GM12878 (cell line): ENCODE measurements at regions not wholly inside any gene's neighbourhood (a gene's known extent, or its start where the extent isn't known, plus 50 kb on each side); places are given as distances from the start of the nearest gene placed in this dataset.

ENCODE experiments used
- ATAC-seq: fragments of 200-7000 bp; cut with Tn5 transposase; 3 replicates; pipeline ENCODE4 v1.9.1; 2020; ENCODE audit warnings: mild to moderate bottlenecking, moderate library complexity
- BruUV-seq: library from RNA; stranded (reverse); fragments of 400-500 nt; replicated peaks from 2 replicates; lab custom pipeline; 2021; lab: Mats Ljungman, UMichigan
- CTCF ChIA-PET: fragments of 300-600 bp; sonication (Branson Sonifier 250); formaldehyde crosslinking; extraction: SDS; loops from one replicate; lab custom pipeline; 2021; ENCODE audit warnings: inconsistent platforms; lab: Yijun Ruan, JAX
- POLR2A ChIA-PET: fragments of 350-600 bp; formaldehyde crosslinking; extraction: SDS; loops from one replicate; lab custom pipeline; 2021; ENCODE audit warnings: inconsistent platforms; lab: Charles Lee
- RAD21 ChIA-PET: fragments of 300-600 bp; sonication (Branson Sonifier 250); formaldehyde crosslinking; loops from one replicate; lab custom pipeline; 2023; ENCODE audit warnings: antibody characterized with exemption; ENCODE audit not compliant: unreplicated experiment; lab: Charles Lee
- SMC1A ChIA-PET: fragments of 300-600 bp; sonication (Branson Sonifier 250); formaldehyde crosslinking; loops from one replicate; lab custom pipeline; 2023; ENCODE audit not compliant: unreplicated experiment, uncharacterized antibody; lab: Charles Lee
- DNase-seq: peaks from one replicate; pipeline ENCODE4 v3.0.0-alpha.2; 2011; ENCODE audit warnings: low read depth, low spot score
- FAIRE-seq: peaks from 3 replicates; lab custom pipeline; 2011; peaks lifted over from hg19 to GRCh38; lab: Jason Lieb, UNC
- H2AFZ ChIP-seq: 2 replicates; pipeline ENCODE4 v1.6.0; 2011; ENCODE audit warnings: low read depth, low read length, control low read depth; ENCODE audit not compliant: control insufficient read depth
- H3K27ac ChIP-seq: 2 replicates; pipeline ENCODE4 v1.5.1; 2011; ENCODE audit warnings: control low read depth; ENCODE audit not compliant: control insufficient read depth, insufficient read depth
- H3K27me3 ChIP-seq, 2 experiments: replicated peaks in 1 of 2; 2 replicates each; pipeline versions ENCODE4 v1.6.0 to v1.6.1; 2011; ENCODE audit warnings: low read length in 1 of 2; ENCODE audit not compliant: control insufficient read depth in 2 of 2, insufficient read depth in 2 of 2
- H3K36me3 ChIP-seq, 2 experiments: 2 replicates each; pipeline ENCODE4 v1.5.1; 2011; ENCODE audit warnings: low read length in 1 of 2; ENCODE audit not compliant: control insufficient read depth in 2 of 2, insufficient read depth in 2 of 2
- H3K4me1 ChIP-seq: 2 replicates; pipeline ENCODE4 v1.6.1; 2011; ENCODE audit warnings: mild to moderate bottlenecking, low read length, moderate library complexity, mixed read lengths; ENCODE audit not compliant: control insufficient read depth, insufficient read depth
- H3K4me2 ChIP-seq: 2 replicates; pipeline ENCODE4 v1.6.0; 2011; ENCODE audit warnings: control low read depth; ENCODE audit not compliant: control insufficient read depth, insufficient read depth
- H3K4me3 ChIP-seq: fragments of 200-600 bp; sonication (generic); 2 replicates; pipeline ENCODE4 v1.5.1; 2016
- H3K79me2 ChIP-seq: 2 replicates; pipeline ENCODE4 v1.6.0; 2011; ENCODE audit warnings: low read length; ENCODE audit not compliant: control insufficient read depth, insufficient read depth
- H3K9ac ChIP-seq: 2 replicates; pipeline ENCODE4 v1.8.0; 2011; ENCODE audit warnings: low read length, control low read depth, mixed read lengths; ENCODE audit not compliant: control insufficient read depth, insufficient read depth
- H3K9me3 ChIP-seq: replicated peaks from 3 replicates; pipeline ENCODE4 v1.5.1; 2011; ENCODE audit warnings: mild to moderate bottlenecking, low read length; ENCODE audit not compliant: control insufficient read depth, insufficient read depth
- H4K20me1 ChIP-seq: 2 replicates; pipeline ENCODE4 v1.6.0; 2011; ENCODE audit not compliant: control insufficient read depth, insufficient read depth
- CBFB ChIP-seq: IDR thresholded peaks from 2 replicates; pipeline ENCODE4 v1.6.1; 2016; ENCODE audit warnings: antibody characterized with exemption, low read depth
- CBX5 ChIP-seq: sonication (generic); IDR thresholded peaks from 2 replicates; pipeline ENCODE4 v1.6.1; 2016; ENCODE audit warnings: low read depth, moderate library complexity, mild to moderate bottlenecking, inconsistent platforms
- CHD1 ChIP-seq: IDR thresholded peaks from 2 replicates; pipeline ENCODE4 v1.6.1; 2012; ENCODE audit warnings: low read depth, low read length, improper control_type of control experiment
- CHD4 ChIP-seq: fragments of 200-600 bp; sonication (generic); IDR thresholded peaks from 2 replicates; pipeline ENCODE4 v1.6.1; 2016; ENCODE audit warnings: mild to moderate bottlenecking
- CREB1 ChIP-seq: IDR thresholded peaks from 2 replicates; pipeline ENCODE4 v1.6.1; 2012; ENCODE audit warnings: low read depth, mild to moderate bottlenecking, inconsistent platforms
- CREM ChIP-seq: IDR thresholded peaks from 2 replicates; pipeline ENCODE4 v1.6.1; 2014; ENCODE audit warnings: antibody characterized with exemption, low read depth
- EED ChIP-seq: sonication (generic); IDR thresholded peaks from 2 replicates; pipeline ENCODE4 v1.6.1; 2016; ENCODE audit warnings: antibody characterized with exemption, low read depth
- HDAC2 ChIP-seq: fragments of 200-600 bp; sonication (generic); IDR thresholded peaks from 2 replicates; pipeline ENCODE4 v1.6.1; 2017
- JUND ChIP-seq: IDR thresholded peaks from 2 replicates; pipeline ENCODE4 v1.6.1; 2012; ENCODE audit warnings: low read depth, mild to moderate bottlenecking, low read length, improper control_type of control experiment, moderate library complexity
- MEF2A ChIP-seq: IDR thresholded peaks from 2 replicates; pipeline ENCODE4 v1.6.1; 2011; ENCODE audit warnings: low read depth, mild to moderate bottlenecking, low read length, moderate library complexity; ENCODE audit not compliant: insufficient read depth
- POLR2AphosphoS5 ChIP-seq: IDR thresholded peaks from 2 replicates; pipeline ENCODE4 v1.6.1; 2011; ENCODE audit warnings: mild to moderate bottlenecking, low read length, inconsistent platforms
- RAD51 ChIP-seq: fragments of 450-650 bp; IDR thresholded peaks from 2 replicates; pipeline ENCODE4 v1.6.1; 2016; ENCODE audit warnings: moderate library complexity, mild to moderate bottlenecking, inconsistent platforms
- RFX5 ChIP-seq: IDR thresholded peaks from 2 replicates; pipeline ENCODE4 v1.6.1; 2011; ENCODE audit warnings: low read depth, low read length, improper control_type of control experiment
- SP1 ChIP-seq: IDR thresholded peaks from one replicate; pipeline ENCODE4 v1.6.1; 2011; ENCODE audit warnings: low read depth, low read length
- SPI1 ChIP-seq: IDR thresholded peaks from 2 replicates; pipeline ENCODE4 v1.6.1; 2011; ENCODE audit warnings: low read depth, mild to moderate bottlenecking, low read length, moderate library complexity, borderline replicate concordance; ENCODE audit not compliant: insufficient read depth
- WGBS: methylation state at CpG from one replicate; pipeline ENCODE4 v1.1.6; 2016; ENCODE audit warnings: low lambda C conversion rate; ENCODE audit not compliant: insufficient replicate concordance, insufficient coverage; ENCODE audit errors: missing lambda C conversion rate; 5-methylcytosine and 5-hydroxymethylcytosine counted together
- in situ Hi-C: fragments of 300-500 bp; cut with MboI; formaldehyde crosslinking; loops from 9 replicates; pipeline ENCODE4 v1.14.3; 2018; ENCODE audit warnings: mixed read lengths
- intact Hi-C: fragments of 100-400 bp; cut with micrococcal nuclease; formaldehyde crosslinking; loops from one replicate; pipeline ENCODE4 v1.14.2; 2022; ENCODE audit not compliant: unreplicated experiment
- TF ChIP-seq, protein P1 (sequence below): fragments of 450-650 bp; IDR thresholded peaks from 2 replicates; pipeline ENCODE4 v1.6.1; 2017; ENCODE audit warnings: mild to moderate bottlenecking, moderate library complexity
- TF ChIP-seq, protein P2 (sequence below): IDR thresholded peaks from 2 replicates; pipeline ENCODE4 v1.6.1; 2011; ENCODE audit warnings: borderline replicate concordance, low read depth, mild to moderate bottlenecking, moderate library complexity, mixed read lengths, low read length; ENCODE audit not compliant: insufficient read depth; ENCODE audit errors: extremely low read length
- TF ChIP-seq, protein P3 (sequence below): IDR thresholded peaks from 2 replicates; pipeline ENCODE4 v1.6.1; 2011; ENCODE audit warnings: low read depth, mild to moderate bottlenecking, low read length, moderate library complexity, borderline replicate concordance; ENCODE audit errors: extremely low read depth
- TF ChIP-seq, protein P4 (sequence below): IDR thresholded peaks from 2 replicates; pipeline ENCODE4 v1.6.1; 2012; ENCODE audit warnings: low read length, inconsistent platforms

DNA sequence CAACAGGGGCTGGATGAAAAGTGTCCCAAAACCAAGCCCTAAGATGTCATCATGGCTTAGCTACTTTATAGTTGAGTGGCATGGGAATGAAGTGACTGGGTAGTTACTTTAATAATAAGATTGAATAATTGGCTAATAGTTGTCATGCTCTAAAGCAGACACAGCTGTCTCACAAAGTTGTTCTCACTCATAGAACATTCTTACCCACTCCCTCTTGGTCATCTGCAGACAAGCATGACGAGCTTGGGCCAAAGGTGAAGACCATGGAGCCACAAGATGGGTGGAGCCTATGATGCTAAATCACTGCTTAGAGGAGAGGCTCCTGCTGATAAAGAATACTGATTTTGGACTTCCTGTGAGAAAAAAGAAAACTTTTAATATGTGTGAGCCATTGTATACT, 62.4 kb upstream of the MMADHC start:
- ChIA-PET RAD21 (no interaction called here), POLR2A (no interaction called here), CTCF (no interaction called here), SMC1A (interaction anchor here (1.4 kb wide), 1 partner anchor 13 kb away, joined by 3 read pairs; no protein-coding TSS in a partner anchor)
- 0% methylated on average over 1 of the region's 1 CpG for WGBS
- TF ChIP-seq SPI1 (no peak), CREM (no peak), MEF2A (no peak), SP1 (no peak), JUND (no peak), HDAC2 (no peak), RFX5 (no peak), CHD1 (no peak), RAD51 (no peak), CBFB (no peak), POLR2AphosphoS5 (no peak), CHD4 (no peak), CREB1 (no peak), EED (no peak), CBX5 (no peak)
- TF ChIP-seq, protein P1, sequence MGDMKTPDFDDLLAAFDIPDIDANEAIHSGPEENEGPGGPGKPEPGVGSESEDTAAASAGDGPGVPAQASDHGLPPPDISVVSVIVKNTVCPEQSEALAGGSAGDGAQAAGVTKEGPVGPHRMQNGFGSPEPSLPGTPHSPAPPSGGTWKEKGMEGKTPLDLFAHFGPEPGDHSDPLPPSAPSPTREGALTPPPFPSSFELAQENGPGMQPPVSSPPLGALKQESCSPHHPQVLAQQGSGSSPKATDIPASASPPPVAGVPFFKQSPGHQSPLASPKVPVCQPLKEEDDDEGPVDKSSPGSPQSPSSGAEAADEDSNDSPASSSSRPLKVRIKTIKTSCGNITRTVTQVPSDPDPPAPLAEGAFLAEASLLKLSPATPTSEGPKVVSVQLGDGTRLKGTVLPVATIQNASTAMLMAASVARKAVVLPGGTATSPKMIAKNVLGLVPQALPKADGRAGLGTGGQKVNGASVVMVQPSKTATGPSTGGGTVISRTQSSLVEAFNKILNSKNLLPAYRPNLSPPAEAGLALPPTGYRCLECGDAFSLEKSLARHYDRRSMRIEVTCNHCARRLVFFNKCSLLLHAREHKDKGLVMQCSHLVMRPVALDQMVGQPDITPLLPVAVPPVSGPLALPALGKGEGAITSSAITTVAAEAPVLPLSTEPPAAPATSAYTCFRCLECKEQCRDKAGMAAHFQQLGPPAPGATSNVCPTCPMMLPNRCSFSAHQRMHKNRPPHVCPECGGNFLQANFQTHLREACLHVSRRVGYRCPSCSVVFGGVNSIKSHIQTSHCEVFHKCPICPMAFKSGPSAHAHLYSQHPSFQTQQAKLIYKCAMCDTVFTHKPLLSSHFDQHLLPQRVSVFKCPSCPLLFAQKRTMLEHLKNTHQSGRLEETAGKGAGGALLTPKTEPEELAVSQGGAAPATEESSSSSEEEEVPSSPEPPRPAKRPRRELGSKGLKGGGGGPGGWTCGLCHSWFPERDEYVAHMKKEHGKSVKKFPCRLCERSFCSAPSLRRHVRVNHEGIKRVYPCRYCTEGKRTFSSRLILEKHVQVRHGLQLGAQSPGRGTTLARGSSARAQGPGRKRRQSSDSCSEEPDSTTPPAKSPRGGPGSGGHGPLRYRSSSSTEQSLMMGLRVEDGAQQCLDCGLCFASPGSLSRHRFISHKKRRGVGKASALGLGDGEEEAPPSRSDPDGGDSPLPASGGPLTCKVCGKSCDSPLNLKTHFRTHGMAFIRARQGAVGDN, result no peak
- TF ChIP-seq, protein P2, sequence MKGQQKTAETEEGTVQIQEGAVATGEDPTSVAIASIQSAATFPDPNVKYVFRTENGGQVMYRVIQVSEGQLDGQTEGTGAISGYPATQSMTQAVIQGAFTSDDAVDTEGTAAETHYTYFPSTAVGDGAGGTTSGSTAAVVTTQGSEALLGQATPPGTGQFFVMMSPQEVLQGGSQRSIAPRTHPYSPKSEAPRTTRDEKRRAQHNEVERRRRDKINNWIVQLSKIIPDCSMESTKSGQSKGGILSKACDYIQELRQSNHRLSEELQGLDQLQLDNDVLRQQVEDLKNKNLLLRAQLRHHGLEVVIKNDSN, result no peak
- TF ChIP-seq, protein P3, sequence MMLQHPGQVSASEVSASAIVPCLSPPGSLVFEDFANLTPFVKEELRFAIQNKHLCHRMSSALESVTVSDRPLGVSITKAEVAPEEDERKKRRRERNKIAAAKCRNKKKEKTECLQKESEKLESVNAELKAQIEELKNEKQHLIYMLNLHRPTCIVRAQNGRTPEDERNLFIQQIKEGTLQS, result no peak
- TF ChIP-seq, protein P4, sequence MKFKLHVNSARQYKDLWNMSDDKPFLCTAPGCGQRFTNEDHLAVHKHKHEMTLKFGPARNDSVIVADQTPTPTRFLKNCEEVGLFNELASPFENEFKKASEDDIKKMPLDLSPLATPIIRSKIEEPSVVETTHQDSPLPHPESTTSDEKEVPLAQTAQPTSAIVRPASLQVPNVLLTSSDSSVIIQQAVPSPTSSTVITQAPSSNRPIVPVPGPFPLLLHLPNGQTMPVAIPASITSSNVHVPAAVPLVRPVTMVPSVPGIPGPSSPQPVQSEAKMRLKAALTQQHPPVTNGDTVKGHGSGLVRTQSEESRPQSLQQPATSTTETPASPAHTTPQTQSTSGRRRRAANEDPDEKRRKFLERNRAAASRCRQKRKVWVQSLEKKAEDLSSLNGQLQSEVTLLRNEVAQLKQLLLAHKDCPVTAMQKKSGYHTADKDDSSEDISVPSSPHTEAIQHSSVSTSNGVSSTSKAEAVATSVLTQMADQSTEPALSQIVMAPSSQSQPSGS, result no peak
- FAIRE-seq, result no peak
- no TSS peak for BruUV-seq
- Histone ChIP-seq H4K20me1 (no peaks in the 10 kb centered on the region), H3K9me3 (no peaks in the 10 kb centered on the region), H2AFZ (no peak overlapping the region), H3K36me3 (no peaks in the 10 kb centered on the region), H3K9ac (no peak overlapping the region), H3K79me2 (no peaks in the 10 kb centered on the region), H3K4me2 (no peak overlapping the region), H3K27ac (no peak overlapping the region), H3K27me3 (no peaks in the 10 kb centered on the region), H3K4me3 (no peak overlapping the region), H3K4me1 (no peaks in the 10 kb centered on the region)
- in situ Hi-C loops, result no loop called here
- no peak for ATAC-seq
- intact Hi-C loops, result no loop called here
- DNase-seq, result no peak
